ENCODE measurements at regions not wholly inside any gene's neighbourhood (a gene's known extent, or its start where the extent isn't known, plus 50 kb on each side); places are given as distances from the start of the nearest gene placed in this dataset.

GRCh38 chrX:22674932-22675331, 324.8 kb upstream of the DDX53 start:
- no peaks in the 10 kb centered on the region for H3K27me3 ChIP-seq
- no peaks in the 10 kb centered on the region for H3K36me3 ChIP-seq
- no peak for TF ChIP-seq CTCF (IDR thresholded peaks at IDR 0.05)
- TF ChIP-seq POLR2A (IDR thresholded peaks at IDR 0.05): no peak
- no peak overlapping the region for H3K4me3 ChIP-seq
- intact Hi-C loops (cut with DNase I; ENCODE audit: low total_unique reads): no loop called here
- peak overlapping the region in 1 of 2 donors; percentile 15 for H3K27ac ChIP-seq
- no peak for DNase-seq
- H3K9me3 ChIP-seq: no peaks in the 10 kb centered on the region
- H3K4me1 ChIP-seq: no peaks in the 10 kb centered on the region

GRCh38 chrX:22686138-22686541, 313.6 kb upstream of the DDX53 start:
- intact Hi-C loops (cut with DNase I; ENCODE audit: low total_unique reads): no loop called here
- DNase-seq: no peak
- Histone ChIP-seq H3K4me3 (no peak overlapping the region), H3K27ac (no peak overlapping the region), H3K4me1 (no peaks in the 10 kb centered on the region), H3K9me3 (no peaks in the 10 kb centered on the region), H3K36me3 (no peaks in the 10 kb centered on the region), H3K27me3 (no peaks in the 10 kb centered on the region)
- TF ChIP-seq POLR2A (IDR thresholded peaks at IDR 0.05) (no peak), CTCF (IDR thresholded peaks at IDR 0.05) (no peak)

- Histone ChIP-seq H3K27me3 (no peaks in the 10 kb centered on the region), H3K36me3 (no peaks in the 10 kb centered on the region), H3K4me1 (no peaks in the 10 kb centered on the region), H3K9me3 (no peaks in the 10 kb centered on the region), H3K4me3 (no peak overlapping the region), H3K27ac (peak overlapping the region in 1 of 2 donors; percentile 53)
- intact Hi-C loops (cut with DNase I; ENCODE audit: low total_unique reads): no loop called here
- TF ChIP-seq POLR2A (IDR thresholded peaks at IDR 0.05): no peak
- TF ChIP-seq CTCF (IDR thresholded peaks at IDR 0.05): no peak
- DNase-seq: no peak
These were observed 310.5 kb upstream of the DDX53 start for GRCh38 chrX:22689290-22689689.

- H3K4me3 ChIP-seq: no peak overlapping the region
- peak in 1 of 2 donors; percentile 32 for DNase-seq
- H3K36me3 ChIP-seq: no peaks in the 10 kb centered on the region
- H3K4me1 ChIP-seq: no peaks in the 10 kb centered on the region
- no peaks in the 10 kb centered on the region for H3K9me3 ChIP-seq
- no peaks in the 10 kb centered on the region for H3K27me3 ChIP-seq
- intact Hi-C loops (cut with DNase I; ENCODE audit: low total_unique reads): no loop called here
- H3K27ac ChIP-seq: peak overlapping the region in 1 of 2 donors; percentile 53
- TF ChIP-seq POLR2A (IDR thresholded peaks at IDR 0.05): no peak
- TF ChIP-seq CTCF (IDR thresholded peaks at IDR 0.05): no peak
These were observed 309.6 kb upstream of the DDX53 start for GRCh38 chrX:22690116-22690515.

GRCh38 chrX:22691966-22692565, 307.7 kb upstream of the DDX53 start:
- Histone ChIP-seq H3K4me3 (no peak overlapping the region), H3K36me3 (no peaks in the 10 kb centered on the region), H3K27me3 (no peaks in the 10 kb centered on the region), H3K4me1 (no peaks in the 10 kb centered on the region), H3K27ac (no peak overlapping the region), H3K9me3 (no peaks in the 10 kb centered on the region)
- TF ChIP-seq CTCF (IDR thresholded peaks at IDR 0.05): no peak
- TF ChIP-seq POLR2A (IDR thresholded peaks at IDR 0.05): no peak
- intact Hi-C loops (cut with DNase I; ENCODE audit: low total_unique reads): no loop called here
- no peak for DNase-seq

Measured in uterus (tissue), 3 donors.